RWPE1 (cell line): ENCODE measurements at regions not wholly inside any gene's neighbourhood (a gene's known extent, or its start where the extent isn't known, plus 50 kb on each side); places are given as distances from the start of the nearest gene placed in this dataset.

Experiments used
- CTCF ChIA-PET: fragments of 350-600 bp; sonication (Branson Sonifier 250); formaldehyde crosslinking; extraction: SDS; loops from one replicate; lab custom pipeline; 2021; lab: Yijun Ruan, JAX
- POLR2A ChIA-PET: fragments of 400-600 bp; formaldehyde crosslinking; extraction: SDS; loops from one replicate; lab custom pipeline; 2020; ENCODE audit warnings: antibody characterized with exemption; ENCODE audit not compliant: low non-redundant PET; lab: Yijun Ruan, JAX
- DNase-seq: peaks from one replicate; pipeline ENCODE4 v3.0.0; 2012; ENCODE audit warnings: low spot score
- H3K27ac ChIP-seq: fragments of 450-650 bp; 2 replicates; pipeline ENCODE4 v1.5.1; 2017
- CTCF ChIP-seq: fragments of 450-650 bp; conservative IDR thresholded peaks from 2 replicates; pipeline ENCODE4 v1.5.1; 2017; ENCODE audit warnings: low read depth, mild to moderate bottlenecking

- H3K27ac ChIP-seq: no peak overlapping the region
- ChIA-PET CTCF (no interaction called here), POLR2A (no interaction called here)
- TF ChIP-seq CTCF: no peak
- DNase-seq: no peak
Measured at GRCh38 chr21:16004523-16004922, 274.7 kb downstream of the USP25 start.

GRCh38 chr21:16005996-16006395 is 276.2 kb downstream of the USP25 start:
- CTCF ChIA-PET: no interaction called here
- DNase-seq: no peak
- no peak overlapping the region for H3K27ac ChIP-seq
- TF ChIP-seq CTCF: no peak
- POLR2A ChIA-PET: no interaction called here

GRCh38 chr21:16007943-16008342 is 278.2 kb downstream of the USP25 start:
- TF ChIP-seq CTCF: no peak
- H3K27ac ChIP-seq: no peak overlapping the region
- ChIA-PET POLR2A (no interaction called here), CTCF (no interaction called here)
- DNase-seq: no peak

GRCh38 chr21:16011719-16012118 is 281.9 kb downstream of the USP25 start:
- ChIA-PET POLR2A (no interaction called here), CTCF (no interaction called here)
- no peak overlapping the region for H3K27ac ChIP-seq
- no peak for DNase-seq
- TF ChIP-seq CTCF: no peak

GRCh38 chr21:16013570-16013969 is 283.8 kb downstream of the USP25 start:
- ChIA-PET CTCF (interaction anchor here (0.6 kb wide), 1 partner anchor 11 kb away, joined by 5 read pairs; no protein-coding TSS in a partner anchor), POLR2A (no interaction called here)
- no peak for DNase-seq
- no peak for TF ChIP-seq CTCF
- H3K27ac ChIP-seq: no peak overlapping the region

GRCh38 chr21:16020878-16021277 is 291.1 kb downstream of the USP25 start:
- POLR2A ChIA-PET: no interaction called here
- no peak for DNase-seq
- no peak for TF ChIP-seq CTCF
- CTCF ChIA-PET: no interaction called here
- no peak overlapping the region for H3K27ac ChIP-seq

- ChIA-PET CTCF (no interaction called here), POLR2A (no interaction called here)
- H3K27ac ChIP-seq: no peak overlapping the region
- TF ChIP-seq CTCF: no peak
- no peak for DNase-seq
Measured at GRCh38 chr21:16022116-16022515, 292.3 kb downstream of the USP25 start.
